Lower leg skin (tissue), 4 donors: ENCODE measurements at regions not wholly inside any gene's neighbourhood (a gene's known extent, or its start where the extent isn't known, plus 50 kb on each side); places are given as distances from the start of the nearest gene placed in this dataset.

Source experiments
- DNase-seq, 2 donors: peaks; one replicate each; pipeline ENCODE4 v3.0.0-alpha.2; 2019; ENCODE audit warnings: low spot score in 2 of 2
- H3K4me3 ChIP-seq: fragments of 200-600 bp; sonication (generic); 2 replicates; pipeline ENCODE4 v1.5.1; 2017; ENCODE audit warnings: mild to moderate bottlenecking, low read depth; ENCODE audit not compliant: poor library complexity, severe bottlenecking
- POLR2A ChIP-seq, 2 donors: fragments of 450-650 bp; IDR thresholded peaks; one replicate each; pipeline ENCODE4 v1.6.1; 2016 to 2017; ENCODE audit warnings: antibody characterized with exemption in 2 of 2, mild to moderate bottlenecking in 1 of 2, moderate library complexity in 1 of 2
- WGBS, 2 donors: methylation state at CpG; one replicate each; pipeline ENCODE4 v1.1.5; 2018; 5-methylcytosine and 5-hydroxymethylcytosine counted together
- intact Hi-C: fragments of 100-400 bp; cut with DNase I; formaldehyde crosslinking; loops from one replicate; pipeline ENCODE4 v1.15.0; 2023; ENCODE audit warnings: low total_unique reads
- TF ChIP-seq, protein P1 (sequence below), 3 donors: fragments of 450-650 bp; IDR thresholded peaks; one replicate each; pipeline ENCODE4 v1.5.1; 2016; ENCODE audit warnings: antibody characterized with exemption in 3 of 3, mild to moderate bottlenecking in 3 of 3, moderate library complexity in 2 of 3

GRCh38 chr2:105581555-105581944 is 163.2 kb upstream of the NCK2 start:
- intact Hi-C loops, result no loop called here
- H3K4me3 ChIP-seq, result no peak overlapping the region
- 84 to 88% methylated on average over 3 of the region's 3 CpGs for WGBS, 2 donors
- peak in 1 of 2 donors; percentile 18 for DNase-seq
- TF ChIP-seq POLR2A (IDR thresholded peaks at IDR 0.05), result no peak
- TF ChIP-seq, protein P1, sequence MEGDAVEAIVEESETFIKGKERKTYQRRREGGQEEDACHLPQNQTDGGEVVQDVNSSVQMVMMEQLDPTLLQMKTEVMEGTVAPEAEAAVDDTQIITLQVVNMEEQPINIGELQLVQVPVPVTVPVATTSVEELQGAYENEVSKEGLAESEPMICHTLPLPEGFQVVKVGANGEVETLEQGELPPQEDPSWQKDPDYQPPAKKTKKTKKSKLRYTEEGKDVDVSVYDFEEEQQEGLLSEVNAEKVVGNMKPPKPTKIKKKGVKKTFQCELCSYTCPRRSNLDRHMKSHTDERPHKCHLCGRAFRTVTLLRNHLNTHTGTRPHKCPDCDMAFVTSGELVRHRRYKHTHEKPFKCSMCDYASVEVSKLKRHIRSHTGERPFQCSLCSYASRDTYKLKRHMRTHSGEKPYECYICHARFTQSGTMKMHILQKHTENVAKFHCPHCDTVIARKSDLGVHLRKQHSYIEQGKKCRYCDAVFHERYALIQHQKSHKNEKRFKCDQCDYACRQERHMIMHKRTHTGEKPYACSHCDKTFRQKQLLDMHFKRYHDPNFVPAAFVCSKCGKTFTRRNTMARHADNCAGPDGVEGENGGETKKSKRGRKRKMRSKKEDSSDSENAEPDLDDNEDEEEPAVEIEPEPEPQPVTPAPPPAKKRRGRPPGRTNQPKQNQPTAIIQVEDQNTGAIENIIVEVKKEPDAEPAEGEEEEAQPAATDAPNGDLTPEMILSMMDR (IDR thresholded peaks at IDR 0.05), result no peak

DNA sequence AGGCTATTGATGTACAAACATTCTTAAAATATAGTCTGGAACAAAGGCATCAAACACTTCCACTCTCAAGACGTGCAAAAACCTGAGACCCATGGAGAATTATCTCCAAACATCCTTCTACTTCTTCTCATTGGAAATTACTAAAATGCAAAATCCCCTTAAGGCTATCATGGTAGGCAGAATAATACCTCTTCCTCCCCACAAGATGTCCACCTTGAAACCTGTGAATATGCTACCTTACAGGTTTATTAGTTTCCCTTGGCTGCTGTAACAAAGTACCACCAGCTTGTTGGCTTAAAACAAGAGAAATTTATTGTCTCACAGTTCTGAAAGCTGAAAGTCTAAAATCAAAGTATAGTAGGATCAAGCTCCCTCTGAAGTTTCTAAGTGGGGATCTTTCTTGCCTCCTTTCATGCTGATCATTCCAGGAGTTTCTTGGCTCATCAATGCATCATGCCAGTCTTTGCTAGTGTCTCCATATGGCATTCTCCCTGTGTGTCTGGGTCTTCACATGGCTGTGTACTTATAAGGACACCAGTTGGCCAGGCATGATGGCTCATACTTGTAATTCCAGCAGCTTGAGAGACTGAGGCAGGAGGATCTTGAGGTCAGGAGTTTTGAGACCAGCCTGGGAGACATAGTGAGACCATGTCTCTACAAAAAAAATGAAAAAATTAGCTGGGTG is 163.7 kb upstream of the NCK2 start:
- intact Hi-C loops, result no loop called here
- TF ChIP-seq, protein P1 (IDR thresholded peaks at IDR 0.05), result no peak
- TF ChIP-seq POLR2A (IDR thresholded peaks at IDR 0.05), result no peak
- WGBS, 2 donors, result 50 to 86% methylated on average over 1 of the region's 1 CpG
- DNase-seq, result no peak
- no peak overlapping the region for H3K4me3 ChIP-seq

- WGBS, 2 donors, result 92 to 93% methylated on average over 5 of the region's 5 CpGs
- no peak for TF ChIP-seq POLR2A (IDR thresholded peaks at IDR 0.05)
- TF ChIP-seq, protein P1 (IDR thresholded peaks at IDR 0.05), result no peak
- no peak overlapping the region for H3K4me3 ChIP-seq
- DNase-seq, result peak in 1 of 2 donors; percentile 31
- intact Hi-C loops, result no loop called here
These were observed 164.5 kb upstream of the NCK2 start for GRCh38 chr2:105580216-105580615.

DNA sequence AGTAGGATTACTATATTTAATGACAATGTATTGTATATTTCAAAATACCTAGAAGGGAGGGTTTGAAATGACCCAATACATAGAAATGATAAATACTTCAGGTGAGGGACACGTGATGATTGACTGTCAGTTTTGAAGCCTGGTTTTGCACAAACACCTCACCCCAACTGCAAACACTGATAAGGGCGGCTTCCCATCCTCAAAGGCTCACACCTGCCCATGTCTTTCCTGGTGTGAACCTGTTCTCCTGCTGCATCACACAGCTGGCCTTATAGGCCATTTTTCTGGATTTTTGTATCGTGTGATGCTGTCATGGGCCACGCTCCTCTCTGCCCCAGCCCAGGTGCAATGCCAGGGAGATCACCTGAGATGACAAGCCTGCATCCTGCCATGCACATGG is 166.5 kb upstream of the NCK2 start:
- intact Hi-C loops, result loop anchor here (5.0 to 10.0 kb wide), 2 partner anchors 497 to 1519 kb away; no protein-coding TSS in a partner anchor
- no peak for TF ChIP-seq POLR2A (IDR thresholded peaks at IDR 0.05)
- TF ChIP-seq, protein P1 (IDR thresholded peaks at IDR 0.05), result no peak
- WGBS, 2 donors, result 73 to 78% methylated on average over 4 of the region's 4 CpGs
- DNase-seq, result no peak
- H3K4me3 ChIP-seq, result no peak overlapping the region

DNA sequence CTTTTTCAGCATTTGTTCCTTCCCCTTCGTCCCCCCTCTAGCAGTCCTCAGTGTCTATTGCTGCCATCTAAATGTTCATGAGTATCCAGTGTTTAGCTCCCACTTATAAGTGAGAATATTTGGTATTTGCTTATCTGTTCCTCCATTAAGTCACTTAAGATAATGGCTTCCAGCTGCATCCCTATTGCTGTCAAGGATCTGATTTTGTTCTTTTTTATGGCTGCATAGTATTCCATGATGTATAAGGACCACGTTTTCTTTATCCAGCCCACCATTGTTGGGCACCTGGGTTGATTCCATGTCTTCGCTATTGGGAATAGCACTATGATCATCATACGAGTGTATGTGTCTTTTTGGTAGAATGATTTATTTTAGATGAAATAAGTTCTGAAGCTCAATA is 166.9 kb upstream of the NCK2 start:
- 70 to 88% methylated on average over 4 of the region's 4 CpGs for WGBS, 2 donors
- no peak for DNase-seq
- intact Hi-C loops, result loop anchor here (5.0 to 10.0 kb wide), 2 partner anchors 497 to 1520 kb away; no protein-coding TSS in a partner anchor
- no peak for TF ChIP-seq POLR2A (IDR thresholded peaks at IDR 0.05)
- TF ChIP-seq, protein P1 (IDR thresholded peaks at IDR 0.05), result no peak
- no peak overlapping the region for H3K4me3 ChIP-seq
